ENCODE measurements at regions not wholly inside any gene's neighbourhood (a gene's known extent, or its start where the extent isn't known, plus 50 kb on each side); places are given as distances from the start of the nearest gene placed in this dataset.

DNA sequence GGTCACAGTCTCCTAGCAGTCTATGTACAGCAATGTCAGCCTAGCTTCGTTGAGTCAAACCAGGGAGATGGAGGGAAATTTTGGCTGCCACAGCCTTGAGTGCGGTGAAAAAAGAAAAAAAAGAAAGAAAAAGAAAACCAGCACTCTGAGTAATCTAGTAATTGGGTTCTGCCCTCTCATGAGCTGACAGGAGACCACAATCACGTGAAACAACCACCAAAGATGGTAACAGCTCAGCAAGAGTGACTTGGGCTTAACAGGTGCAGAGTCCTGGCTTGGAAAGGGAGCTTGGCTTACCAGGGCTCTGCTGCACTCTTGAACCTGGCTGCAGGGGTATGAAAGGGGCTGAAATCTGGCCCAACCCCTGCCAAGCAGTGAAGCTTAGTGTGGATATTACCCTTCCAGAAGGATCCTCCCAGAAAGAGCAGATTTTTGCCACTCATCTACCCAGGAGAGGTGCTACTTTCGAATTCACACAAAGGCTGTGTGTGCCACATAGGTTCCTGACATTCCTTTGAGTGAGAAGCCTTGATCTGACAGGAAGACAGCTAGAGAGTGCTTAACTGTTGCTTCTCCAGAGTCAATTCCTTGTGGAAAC is 350.3 kb downstream of the PTTG2 start:
- no peak for DNase-seq (ENCODE audit: low read depth, low spot score)

DNA sequence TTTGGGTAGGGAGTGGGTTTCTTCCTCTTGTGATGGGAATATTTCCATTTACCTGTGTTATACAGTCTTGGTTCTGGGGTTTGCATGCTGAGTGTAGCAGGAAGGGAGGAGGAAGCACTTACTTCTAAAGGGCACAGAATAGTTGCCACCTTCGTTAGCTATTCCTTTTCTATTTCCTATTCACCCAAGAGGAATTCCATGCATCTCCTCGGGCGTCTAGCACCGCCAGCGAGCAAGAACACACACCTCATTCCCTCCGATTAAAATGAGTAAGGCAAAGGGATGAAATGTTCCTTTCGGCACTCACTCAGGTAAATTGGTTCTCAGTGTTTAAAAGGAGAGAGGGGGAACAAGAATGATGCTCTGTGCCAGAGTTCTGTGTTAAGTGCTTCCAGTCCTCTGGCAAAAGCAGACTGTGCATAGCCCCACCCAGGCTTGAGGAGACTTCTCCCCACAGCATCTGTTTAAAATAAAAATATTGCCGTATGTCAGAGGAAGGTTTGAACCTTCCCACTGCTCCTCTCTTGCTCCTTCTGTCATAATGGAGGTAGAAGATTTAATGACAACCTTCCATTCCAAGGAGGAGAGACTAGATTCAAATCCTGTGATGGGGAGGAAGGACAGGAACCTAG is 351.4 kb downstream of the PTTG2 start:
- no peak for DNase-seq (ENCODE audit: low read depth, low spot score)

DNA sequence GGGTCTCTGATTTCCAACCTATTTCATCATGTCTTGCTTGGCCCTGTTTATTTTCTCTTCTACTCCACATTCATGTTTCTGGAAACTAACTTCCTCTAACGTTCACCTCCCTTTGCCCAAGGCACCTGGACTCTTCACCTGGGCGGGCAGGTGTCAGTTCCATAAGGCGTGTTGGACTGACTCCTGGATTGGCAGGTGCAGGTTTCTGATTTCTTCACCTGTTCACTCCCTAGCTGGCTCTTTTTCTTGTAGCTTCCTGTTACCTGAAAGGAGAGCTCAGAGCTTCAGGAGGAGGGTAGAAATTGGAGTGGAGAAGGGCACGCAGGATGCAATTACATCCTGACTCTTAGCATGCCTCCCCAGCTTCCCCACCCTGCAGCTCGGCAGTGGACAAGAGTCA is 350.8 kb upstream of the KLF3 start:
- no peak for DNase-seq (ENCODE audit: low read depth, low spot score)

DNA sequence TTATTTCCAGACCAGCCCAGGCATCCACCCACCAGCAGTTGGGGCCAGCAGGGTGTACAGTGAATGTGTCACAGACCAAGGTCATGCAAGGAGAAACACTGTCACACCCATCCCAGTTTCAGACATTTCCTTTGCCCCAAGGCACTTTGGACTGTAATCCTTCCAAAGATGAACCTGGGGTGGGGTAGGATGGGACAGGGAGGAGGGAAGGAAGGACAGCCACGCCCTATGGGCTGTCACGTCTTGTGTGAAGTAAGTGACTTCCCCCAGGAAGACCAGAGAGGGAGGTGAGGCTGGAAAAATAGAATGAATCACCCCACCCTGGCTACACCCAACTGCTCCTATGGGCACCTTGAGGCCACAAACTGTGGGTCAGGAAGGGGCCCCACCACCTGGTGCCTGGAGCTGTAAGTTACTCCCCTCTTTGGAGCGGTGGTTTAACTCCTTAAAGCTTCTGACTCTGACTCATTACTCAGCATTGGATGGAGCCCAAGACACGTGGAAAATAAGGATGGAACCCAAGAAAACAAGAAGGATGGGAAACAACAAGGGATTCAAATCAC is 349.9 kb upstream of the KLF3 start:
- no peak for DNase-seq (ENCODE audit: low read depth, low spot score)

DNA sequence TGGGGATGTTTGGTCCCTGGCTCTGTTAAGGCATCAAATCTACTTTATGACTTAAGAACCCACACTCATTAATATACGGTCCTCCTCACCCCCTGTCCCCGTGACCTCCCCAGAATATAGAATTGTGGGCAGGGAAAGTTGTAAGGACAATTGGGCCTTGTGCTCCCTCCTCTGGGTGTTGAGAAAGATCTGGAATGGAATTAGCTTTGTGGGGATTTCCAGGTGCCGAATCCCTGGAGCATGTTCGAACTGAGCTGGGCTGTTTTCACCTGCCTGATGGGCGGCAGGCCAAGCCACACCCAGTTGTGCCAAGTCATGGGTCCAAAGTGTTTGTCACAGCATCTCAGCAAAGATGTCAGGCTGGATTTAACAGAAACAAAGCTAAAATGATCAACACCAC is 349.3 kb upstream of the KLF3 start:
- DNase-seq (ENCODE audit: low read depth, low spot score), result no peak

DNA sequence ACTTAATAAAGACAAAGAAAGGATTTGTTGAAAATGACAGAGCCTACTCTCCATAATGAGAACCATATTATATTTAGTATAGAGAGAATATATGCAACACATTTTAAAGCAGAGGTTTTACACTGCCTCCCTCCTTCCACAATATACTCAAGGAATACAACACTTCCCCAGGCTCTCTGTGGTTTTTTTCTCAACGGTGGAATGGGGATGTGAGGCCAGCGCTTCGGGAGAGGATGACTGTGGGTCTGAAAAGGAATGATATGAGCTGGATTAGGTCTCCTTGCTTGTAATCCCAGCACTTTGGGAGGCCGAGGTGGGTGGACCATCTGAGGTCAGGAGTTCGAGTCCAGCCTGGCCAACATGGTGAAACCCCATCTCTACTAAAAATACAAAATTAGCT is 348.7 kb upstream of the KLF3 start:
- DNase-seq (ENCODE audit: low read depth, low spot score), result no peak

DNA sequence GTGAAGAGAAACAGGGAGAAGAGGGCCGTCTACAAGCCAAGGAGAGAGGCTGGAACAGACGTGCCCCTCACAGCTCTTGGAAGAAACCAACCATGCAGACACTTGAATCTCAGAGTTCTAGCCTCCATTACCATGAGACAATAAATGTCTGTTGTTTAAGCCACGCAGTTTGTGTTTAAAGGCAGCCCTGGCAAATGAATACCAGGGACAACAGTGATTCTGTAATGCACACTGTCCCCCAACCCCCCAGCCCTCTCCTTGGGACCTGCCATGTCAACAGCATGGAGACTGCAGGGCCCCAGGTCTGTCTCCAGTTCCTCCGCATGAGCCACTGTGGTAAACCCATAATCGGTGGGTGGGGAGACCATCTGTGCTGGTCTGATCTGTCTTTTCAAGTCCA is 348.0 kb upstream of the KLF3 start:
- DNase-seq (ENCODE audit: low read depth, low spot score), result no peak

DNA sequence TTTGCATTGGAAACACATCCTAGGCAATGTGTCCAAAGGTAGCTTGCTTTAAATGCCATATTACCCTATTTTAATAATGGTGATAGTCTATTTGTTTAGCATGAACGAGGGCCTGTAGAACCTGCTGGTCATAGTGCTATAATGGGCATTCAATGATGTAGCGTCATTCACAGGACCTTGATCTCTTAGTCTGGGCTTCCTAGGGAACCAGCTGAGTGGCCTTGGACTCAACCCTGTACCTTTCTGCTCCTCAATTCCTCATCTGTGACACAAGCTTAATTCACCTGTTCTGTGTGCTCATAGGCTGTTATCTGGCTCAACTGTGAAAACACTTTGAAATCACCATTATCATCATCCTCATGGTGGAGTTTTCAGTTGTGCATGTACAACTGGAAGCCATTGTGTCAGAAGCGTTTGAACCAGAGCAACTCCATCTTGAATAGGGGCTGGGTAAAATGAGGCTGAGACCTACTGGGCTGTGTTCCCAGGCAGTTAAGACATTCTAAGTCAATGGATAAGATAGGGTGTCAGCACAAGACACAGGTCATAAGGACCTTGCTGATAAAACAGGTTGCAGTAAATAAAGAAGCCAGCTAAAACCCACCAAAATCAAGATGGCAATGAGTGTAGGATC is 346.8 kb upstream of the KLF3 start:
- DNase-seq (ENCODE audit: low read depth, low spot score), result no peak

DNA sequence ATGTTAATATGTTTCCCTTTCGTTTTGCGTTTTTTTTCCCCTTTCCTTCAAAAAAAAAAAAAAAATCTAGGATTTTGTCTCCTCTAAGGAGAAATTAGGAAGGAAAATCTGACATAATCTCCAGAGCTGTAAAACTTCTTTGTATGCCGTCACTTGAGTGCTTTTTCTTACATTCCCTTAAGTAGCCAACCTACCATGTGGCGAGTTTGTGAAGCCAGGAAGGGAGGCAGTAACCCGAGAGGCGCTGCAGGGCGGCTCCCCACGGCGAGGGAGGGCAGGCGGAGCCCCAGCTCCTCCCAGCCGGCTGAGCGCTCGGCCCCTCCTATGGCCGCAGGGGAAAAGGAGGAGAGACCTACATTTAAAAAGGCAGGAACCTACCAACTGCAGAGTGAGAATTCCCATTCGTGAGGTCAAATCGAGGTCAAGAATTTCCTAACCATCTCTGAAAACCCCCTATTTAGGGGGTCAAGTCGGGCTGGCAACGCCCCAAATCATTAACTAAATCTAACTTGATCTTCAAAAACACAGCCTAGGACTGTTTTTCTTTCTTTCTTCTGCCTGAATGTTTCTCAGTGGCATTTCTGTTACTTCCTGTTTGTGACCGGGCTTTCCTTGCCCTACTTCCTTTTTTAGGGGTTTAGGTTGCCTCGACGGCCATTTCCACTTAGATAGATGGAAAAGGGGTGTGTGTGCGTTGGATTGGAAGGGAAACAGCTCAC is 345.1 kb upstream of the KLF3 start:
- DNase-seq (ENCODE audit: low read depth, low spot score), result peak; percentile 93

DNA sequence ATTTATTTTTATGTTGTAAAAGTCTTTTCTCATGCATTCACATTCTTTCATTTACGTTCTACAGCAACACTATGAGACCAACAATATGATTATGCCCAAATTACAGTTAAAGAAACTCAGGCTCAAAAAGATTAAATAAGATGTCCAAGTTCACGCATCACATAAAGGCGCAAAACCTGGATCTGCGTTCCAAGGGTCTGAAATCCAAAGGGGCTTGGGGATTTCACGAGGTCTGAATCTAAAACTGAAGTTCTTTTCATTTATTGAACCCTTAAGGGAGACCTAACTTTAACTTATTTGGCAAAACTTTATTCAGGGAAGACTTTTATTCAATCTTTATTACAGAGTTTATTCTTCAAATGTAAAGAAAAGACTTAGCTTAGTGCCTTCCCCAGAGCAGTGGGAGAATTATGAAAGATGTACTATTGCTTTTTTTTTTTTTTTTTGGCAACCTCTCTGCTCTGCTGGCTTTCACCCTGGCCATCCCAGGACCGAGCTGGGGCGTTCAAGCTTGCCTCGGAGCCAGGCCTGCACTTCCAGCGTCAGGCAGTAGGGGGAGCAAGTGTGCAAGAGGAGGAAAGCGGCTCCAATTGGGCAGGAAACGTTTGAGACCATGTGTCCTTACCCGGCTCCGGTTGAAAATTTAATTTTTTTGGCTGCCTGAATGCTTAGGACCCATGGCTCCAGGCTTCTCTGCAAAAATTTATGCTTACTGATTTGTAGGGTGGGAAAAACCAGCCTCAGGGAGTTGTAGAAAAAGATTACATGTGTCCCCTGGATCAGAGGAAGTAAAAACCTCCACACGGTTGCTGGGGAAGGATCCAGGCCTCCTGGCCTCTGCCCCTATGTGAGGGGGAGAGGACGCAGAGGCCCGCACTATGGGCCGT is 344.3 kb upstream of the KLF3 start:
- DNase-seq (ENCODE audit: low read depth, low spot score), result peak; percentile 81

DNA sequence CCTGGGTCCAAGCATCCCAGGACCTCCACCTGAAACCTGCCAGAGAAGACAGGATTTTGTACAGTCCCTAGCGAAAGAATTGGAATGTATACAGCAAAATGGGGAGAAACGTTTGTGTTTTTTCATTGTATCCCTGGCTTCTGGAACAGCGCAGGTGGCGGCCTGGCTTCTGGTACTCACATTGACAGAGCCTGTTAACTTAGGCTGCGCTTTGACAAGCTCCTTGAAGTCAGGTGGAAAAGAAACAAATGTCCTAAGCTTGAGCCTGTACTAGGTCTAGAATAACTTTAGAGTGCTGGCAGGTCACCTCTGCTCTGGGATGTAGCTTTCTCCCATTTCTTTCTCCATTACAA is 343.7 kb upstream of the KLF3 start:
- DNase-seq (ENCODE audit: low read depth, low spot score), result no peak

DNA sequence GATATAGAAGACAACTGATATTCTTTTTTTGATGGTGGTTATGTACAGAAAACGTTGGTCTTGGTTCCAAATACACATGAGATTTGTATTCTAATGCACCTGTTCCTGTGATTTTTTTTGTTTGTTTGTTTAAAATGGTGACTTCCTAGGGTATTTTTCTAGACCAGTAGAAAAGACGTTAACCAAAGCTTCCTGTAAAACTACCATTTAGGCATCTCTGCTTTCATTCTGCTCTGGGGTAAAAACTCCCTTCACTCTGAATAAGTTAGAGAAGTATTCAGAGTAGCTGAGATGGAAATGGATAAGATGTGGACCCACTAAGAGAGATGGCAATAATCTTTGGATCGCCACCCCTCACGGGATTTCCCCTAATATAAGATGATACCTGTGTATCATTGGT is 343.2 kb upstream of the KLF3 start:
- DNase-seq (ENCODE audit: low read depth, low spot score), result no peak

DNA sequence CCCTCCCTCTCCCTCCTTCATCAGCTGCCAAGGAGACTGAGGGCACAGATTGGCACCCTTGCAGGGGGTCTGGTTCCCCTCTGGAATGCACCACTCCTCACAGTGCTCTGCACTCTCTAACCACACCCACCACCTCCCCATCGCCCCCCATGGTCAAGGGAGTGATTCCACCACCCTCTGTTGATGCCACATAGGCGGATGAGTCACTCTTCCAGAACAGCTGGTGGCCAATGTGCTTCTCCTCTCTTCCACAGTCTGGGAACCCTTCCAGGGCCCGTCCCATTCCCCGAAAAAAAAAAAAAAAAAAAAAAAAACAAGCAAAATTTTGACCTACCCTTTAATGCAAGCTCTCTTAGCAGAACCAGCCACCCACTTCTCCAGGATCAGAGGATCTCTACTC is 341.3 kb upstream of the KLF3 start:
- peak; percentile 77 for DNase-seq (ENCODE audit: low read depth, low spot score)

DNA sequence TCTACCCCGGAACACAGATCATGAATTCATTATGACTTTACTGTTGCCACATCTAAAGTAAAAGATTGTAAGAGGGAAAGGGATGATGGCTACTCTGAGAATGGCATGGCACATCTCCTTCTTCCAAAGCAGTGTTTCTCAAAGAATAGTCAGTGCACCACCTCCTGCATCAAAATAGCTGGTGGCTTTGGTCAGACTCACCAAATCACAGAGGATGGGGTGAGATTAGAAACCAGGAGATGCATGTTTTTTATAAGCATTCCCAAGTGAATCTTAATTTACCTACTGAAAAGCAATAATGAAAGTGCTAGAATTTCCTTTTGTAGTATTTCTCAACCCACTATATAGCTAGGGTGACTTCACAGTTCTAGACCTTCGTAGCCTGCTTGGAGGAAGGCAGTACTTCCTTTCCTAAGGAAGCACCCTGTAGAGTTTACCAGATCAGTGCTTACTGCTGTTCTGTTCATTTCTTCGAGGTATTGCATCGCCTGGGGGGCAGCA is 340.8 kb upstream of the KLF3 start:
- no peak for DNase-seq (ENCODE audit: low read depth, low spot score)

DNA sequence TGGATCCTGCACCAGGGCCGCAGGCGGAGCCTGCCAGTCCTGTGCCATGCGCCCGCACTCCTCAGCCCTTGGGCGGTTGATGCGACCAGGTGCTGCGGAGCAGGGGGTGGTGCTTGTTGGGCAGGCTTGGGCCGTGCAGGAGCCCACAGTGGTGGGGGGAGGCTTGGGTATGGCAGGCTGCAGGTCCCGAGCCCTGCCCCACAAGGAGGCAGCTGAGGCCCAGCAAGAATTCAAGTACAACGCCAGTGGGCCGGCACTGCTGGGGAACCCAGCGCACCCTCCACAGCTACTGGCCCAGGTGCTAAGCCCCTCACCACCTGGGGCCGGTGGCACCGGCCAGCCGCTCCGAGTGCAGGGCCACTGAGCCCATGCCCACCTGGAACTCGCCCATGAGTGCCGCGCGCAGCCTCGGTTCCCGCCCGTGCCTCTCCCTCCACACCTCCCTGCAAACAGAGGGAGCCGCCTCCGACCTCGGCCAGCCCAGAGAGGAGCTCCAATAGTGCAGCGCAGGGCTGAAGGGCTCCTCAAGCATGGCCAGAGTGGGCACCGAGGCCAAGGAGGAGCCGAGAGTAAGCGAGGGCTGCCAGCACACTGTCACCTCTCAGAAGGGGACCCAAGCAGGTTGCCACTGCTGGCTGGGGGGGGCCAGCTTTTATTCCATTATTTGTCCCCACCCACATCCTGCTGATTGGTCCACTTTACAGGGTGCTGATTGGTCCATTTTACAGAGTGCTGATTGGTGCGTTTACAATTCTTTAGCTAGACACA is 339.0 kb upstream of the KLF3 start:
- no peak for DNase-seq (ENCODE audit: low read depth, low spot score)

DNA sequence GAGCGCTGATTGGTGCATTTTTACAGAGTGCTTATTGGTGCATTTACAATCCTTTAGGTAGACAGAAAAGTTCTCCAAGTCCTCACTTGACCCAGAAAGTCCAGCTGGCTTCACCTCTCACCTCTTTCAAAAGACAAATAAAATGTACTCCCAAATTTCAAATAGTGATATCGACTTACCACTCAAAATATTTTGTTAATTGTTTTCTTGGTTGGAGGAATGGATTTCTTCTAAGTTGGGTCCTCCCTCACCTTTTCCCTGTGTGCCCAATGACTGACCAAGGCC is 338.4 kb upstream of the KLF3 start:
- no peak for DNase-seq (ENCODE audit: low read depth, low spot score)

DNA sequence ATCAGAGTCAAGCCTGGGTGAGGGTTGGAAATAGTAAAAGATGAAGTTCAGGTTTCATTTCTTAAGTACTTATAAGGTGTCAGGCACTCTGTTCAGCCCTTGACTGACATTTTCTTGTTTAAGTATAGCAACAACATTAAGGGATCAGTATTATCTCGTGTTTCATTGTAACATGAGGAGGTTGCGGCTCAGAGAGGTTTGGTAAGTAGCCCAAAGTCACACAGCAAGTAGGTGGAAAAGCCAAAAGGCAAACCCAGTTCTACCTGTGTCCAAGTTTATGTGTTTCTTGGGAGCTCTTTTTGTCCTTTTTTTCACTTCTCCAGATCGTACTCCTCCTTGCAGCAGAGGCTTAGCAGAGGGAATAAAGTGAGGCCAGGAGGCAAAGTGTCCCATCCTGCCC is 337.5 kb upstream of the KLF3 start:
- no peak for DNase-seq (ENCODE audit: low read depth, low spot score)

DNA sequence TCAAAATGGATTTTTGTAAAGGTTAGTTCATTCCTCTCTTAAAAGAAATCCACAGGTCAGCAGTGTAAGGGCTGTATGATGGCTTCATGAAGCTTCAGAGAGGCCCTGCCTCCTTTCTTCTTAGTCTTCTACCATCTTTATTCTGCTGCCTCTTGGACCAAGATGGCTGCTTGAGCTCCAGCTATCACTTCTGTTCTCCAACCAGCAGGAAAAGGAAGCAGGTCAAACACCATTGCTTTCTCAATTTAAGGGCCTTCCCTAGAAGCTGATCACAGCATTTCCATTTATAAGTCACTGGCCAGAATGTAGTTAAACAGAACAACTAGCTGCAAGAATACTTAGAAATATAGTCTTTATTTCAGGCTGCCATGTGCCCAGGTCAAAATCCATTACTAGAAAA is 336.8 kb upstream of the KLF3 start:
- DNase-seq (ENCODE audit: low read depth, low spot score), result no peak

DNA sequence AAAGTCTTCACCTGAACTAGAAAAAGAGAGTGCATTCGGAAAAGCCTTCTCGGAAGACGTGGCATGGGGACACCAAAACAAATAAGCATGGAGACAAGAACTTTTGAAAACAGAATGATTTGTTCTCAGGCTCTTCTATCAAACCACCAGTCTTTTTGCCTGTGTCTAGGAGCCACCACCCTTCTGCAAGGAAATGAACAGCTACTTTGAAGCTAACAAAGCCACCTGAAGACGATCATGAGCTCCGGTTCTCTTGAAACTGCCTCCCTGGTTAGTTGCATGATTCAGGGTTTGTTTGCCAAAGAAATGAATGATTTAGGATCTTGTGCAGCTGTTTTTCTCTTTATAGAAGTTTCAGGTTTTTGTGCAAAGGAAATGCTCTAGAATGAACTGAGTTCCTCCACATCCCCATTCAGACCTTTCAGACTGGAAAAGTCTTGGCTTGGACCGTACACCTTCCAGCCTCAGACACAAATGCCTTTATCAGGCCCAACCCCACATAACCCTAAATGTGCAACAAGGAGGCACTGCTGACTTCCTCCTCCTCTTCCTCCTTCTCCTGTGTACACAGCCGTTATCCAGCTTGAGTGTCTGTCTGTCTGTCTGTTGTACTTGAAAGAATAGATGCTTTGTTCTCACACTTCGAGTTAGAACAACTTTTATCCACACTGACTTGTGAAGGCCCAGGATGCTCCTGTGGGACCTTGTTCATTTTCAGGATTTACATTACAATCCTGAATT is 334.8 kb upstream of the KLF3 start:
- DNase-seq (ENCODE audit: low read depth, low spot score), result no peak

DNA sequence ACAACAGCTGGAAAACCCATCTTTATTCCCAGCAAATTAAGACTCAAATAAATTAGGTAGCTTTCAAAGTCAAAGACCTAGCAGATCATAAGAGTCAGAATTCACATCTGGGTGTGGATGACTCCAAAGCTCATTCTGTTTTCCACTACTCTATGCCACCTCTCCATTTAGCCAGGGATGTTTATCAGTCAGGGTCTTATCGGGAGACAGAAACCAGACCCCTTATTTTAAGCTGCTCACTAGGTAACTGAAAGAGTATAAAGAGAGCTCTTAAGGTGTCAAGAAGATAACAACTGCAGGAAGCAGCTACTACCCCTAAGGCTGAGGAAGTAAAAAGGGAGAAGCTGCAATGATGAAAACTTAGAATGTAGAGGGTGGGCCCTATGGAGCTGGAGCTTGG is 333.7 kb upstream of the KLF3 start:
- no peak for DNase-seq (ENCODE audit: low read depth, low spot score)

Data from smooth muscle cell of the brain vasculature (primary cell).